GM12878 (cell line): ENCODE measurements at regions not wholly inside any gene's neighbourhood (a gene's known extent, or its start where the extent isn't known, plus 50 kb on each side); places are given as distances from the start of the nearest gene placed in this dataset.

Experiments used
- ATAC-seq: fragments of 200-7000 bp; cut with Tn5 transposase; 3 replicates; pipeline ENCODE4 v1.9.1; 2020; ENCODE audit warnings: mild to moderate bottlenecking, moderate library complexity
- BruUV-seq: library from RNA; stranded (reverse); fragments of 400-500 nt; replicated peaks from 2 replicates; lab custom pipeline; 2021; lab: Mats Ljungman, UMichigan
- CTCF ChIA-PET: fragments of 300-600 bp; sonication (Branson Sonifier 250); formaldehyde crosslinking; extraction: SDS; loops from one replicate; lab custom pipeline; 2021; ENCODE audit warnings: inconsistent platforms; lab: Yijun Ruan, JAX
- POLR2A ChIA-PET: fragments of 350-600 bp; formaldehyde crosslinking; extraction: SDS; loops from one replicate; lab custom pipeline; 2021; ENCODE audit warnings: inconsistent platforms; lab: Charles Lee
- RAD21 ChIA-PET: fragments of 300-600 bp; sonication (Branson Sonifier 250); formaldehyde crosslinking; loops from one replicate; lab custom pipeline; 2023; ENCODE audit warnings: antibody characterized with exemption; ENCODE audit not compliant: unreplicated experiment; lab: Charles Lee
- SMC1A ChIA-PET: fragments of 300-600 bp; sonication (Branson Sonifier 250); formaldehyde crosslinking; loops from one replicate; lab custom pipeline; 2023; ENCODE audit not compliant: unreplicated experiment, uncharacterized antibody; lab: Charles Lee
- DNase-seq: peaks from one replicate; pipeline ENCODE4 v3.0.0-alpha.2; 2011; ENCODE audit warnings: low read depth, low spot score
- FAIRE-seq: peaks from 3 replicates; lab custom pipeline; 2011; peaks lifted over from hg19 to GRCh38; lab: Jason Lieb, UNC
- H2AFZ ChIP-seq: 2 replicates; pipeline ENCODE4 v1.6.0; 2011; ENCODE audit warnings: low read depth, low read length, control low read depth; ENCODE audit not compliant: control insufficient read depth
- H3K27ac ChIP-seq: 2 replicates; pipeline ENCODE4 v1.5.1; 2011; ENCODE audit warnings: control low read depth; ENCODE audit not compliant: control insufficient read depth, insufficient read depth
- H3K27me3 ChIP-seq, 2 experiments: replicated peaks in 1 of 2; 2 replicates each; pipeline versions ENCODE4 v1.6.0 to v1.6.1; 2011; ENCODE audit warnings: low read length in 1 of 2; ENCODE audit not compliant: control insufficient read depth in 2 of 2, insufficient read depth in 2 of 2
- H3K36me3 ChIP-seq, 2 experiments: 2 replicates each; pipeline ENCODE4 v1.5.1; 2011; ENCODE audit warnings: low read length in 1 of 2; ENCODE audit not compliant: control insufficient read depth in 2 of 2, insufficient read depth in 2 of 2
- H3K4me1 ChIP-seq: 2 replicates; pipeline ENCODE4 v1.6.1; 2011; ENCODE audit warnings: mild to moderate bottlenecking, low read length, moderate library complexity, mixed read lengths; ENCODE audit not compliant: control insufficient read depth, insufficient read depth
- H3K4me2 ChIP-seq: 2 replicates; pipeline ENCODE4 v1.6.0; 2011; ENCODE audit warnings: control low read depth; ENCODE audit not compliant: control insufficient read depth, insufficient read depth
- H3K4me3 ChIP-seq: fragments of 200-600 bp; sonication (generic); 2 replicates; pipeline ENCODE4 v1.5.1; 2016
- H3K79me2 ChIP-seq: 2 replicates; pipeline ENCODE4 v1.6.0; 2011; ENCODE audit warnings: low read length; ENCODE audit not compliant: control insufficient read depth, insufficient read depth
- H3K9ac ChIP-seq: 2 replicates; pipeline ENCODE4 v1.8.0; 2011; ENCODE audit warnings: low read length, control low read depth, mixed read lengths; ENCODE audit not compliant: control insufficient read depth, insufficient read depth
- H3K9me3 ChIP-seq: replicated peaks from 3 replicates; pipeline ENCODE4 v1.5.1; 2011; ENCODE audit warnings: mild to moderate bottlenecking, low read length; ENCODE audit not compliant: control insufficient read depth, insufficient read depth
- H4K20me1 ChIP-seq: 2 replicates; pipeline ENCODE4 v1.6.0; 2011; ENCODE audit not compliant: control insufficient read depth, insufficient read depth
- BHLHE40 ChIP-seq, 2 experiments: fragments of 450-650 bp in 1 of 2; IDR thresholded peaks; 2 replicates each; pipeline ENCODE4 v1.6.1; 2011 to 2017; ENCODE audit warnings: low read depth in 2 of 2, borderline replicate concordance in 1 of 2, improper control_type of control experiment in 1 of 2, low read length in 1 of 2, mild to moderate bottlenecking in 1 of 2
- CHD4 ChIP-seq: fragments of 200-600 bp; sonication (generic); IDR thresholded peaks from 2 replicates; pipeline ENCODE4 v1.6.1; 2016; ENCODE audit warnings: mild to moderate bottlenecking
- CREM ChIP-seq: IDR thresholded peaks from 2 replicates; pipeline ENCODE4 v1.6.1; 2014; ENCODE audit warnings: antibody characterized with exemption, low read depth
- EP300 ChIP-seq, 2 experiments: fragments of 150-350 bp in 1 of 2; IDR thresholded peaks; 2 replicates each; pipeline ENCODE4 v1.6.1; 2011 to 2012; ENCODE audit warnings: low read depth in 2 of 2, low read length in 2 of 2, borderline replicate concordance in 1 of 2, improper control_type of control experiment in 1 of 2, inconsistent platforms in 1 of 2; ENCODE audit not compliant: control insufficient read depth in 1 of 2
- FOS ChIP-seq: IDR thresholded peaks from 3 replicates; pipeline ENCODE4 v1.6.1; 2011; ENCODE audit warnings: borderline replicate concordance; ENCODE audit not compliant: insufficient read length; ENCODE audit errors: extremely low read depth
- HDAC6 ChIP-seq: fragments of 200-600 bp; sonication (generic); IDR thresholded peaks from one replicate; pipeline ENCODE4 v1.8.0; 2017; ENCODE audit warnings: antibody characterized with exemption; ENCODE audit not compliant: unreplicated experiment
- NFYA ChIP-seq: IDR thresholded peaks from 2 replicates; pipeline ENCODE4 v1.6.1; 2011; ENCODE audit warnings: low read depth, mild to moderate bottlenecking, low read length, improper control_type of control experiment, borderline replicate concordance
- NR2C1 ChIP-seq: fragments of 450-650 bp; IDR thresholded peaks from 2 replicates; pipeline ENCODE4 v1.6.1; 2017; ENCODE audit warnings: antibody characterized with exemption, mild to moderate bottlenecking, moderate library complexity
- PML ChIP-seq: IDR thresholded peaks from 2 replicates; pipeline ENCODE4 v1.6.1; 2012; ENCODE audit warnings: low read length, inconsistent platforms
- POLR2AphosphoS5 ChIP-seq: IDR thresholded peaks from 2 replicates; pipeline ENCODE4 v1.6.1; 2011; ENCODE audit warnings: mild to moderate bottlenecking, low read length, inconsistent platforms
- RUNX3 ChIP-seq: IDR thresholded peaks from 2 replicates; pipeline ENCODE4 v1.6.1; 2012; ENCODE audit warnings: low read length, inconsistent platforms
- SIN3A ChIP-seq: IDR thresholded peaks from 2 replicates; pipeline ENCODE4 v1.6.1; 2012; ENCODE audit warnings: low read depth, low read length, improper control_type of control experiment
- SMAD5 ChIP-seq: IDR thresholded peaks from 2 replicates; pipeline ENCODE4 v1.6.1; 2016; ENCODE audit warnings: antibody characterized with exemption, low read depth
- TCF3 ChIP-seq: IDR thresholded peaks from 2 replicates; pipeline ENCODE4 v1.6.1; 2012; ENCODE audit warnings: low read depth, mild to moderate bottlenecking, low read length, borderline replicate concordance; ENCODE audit not compliant: insufficient read depth
- WGBS: methylation state at CpG from one replicate; pipeline ENCODE4 v1.1.6; 2016; ENCODE audit warnings: low lambda C conversion rate; ENCODE audit not compliant: insufficient replicate concordance, insufficient coverage; ENCODE audit errors: missing lambda C conversion rate; 5-methylcytosine and 5-hydroxymethylcytosine counted together
- in situ Hi-C: fragments of 300-500 bp; cut with MboI; formaldehyde crosslinking; loops from 9 replicates; pipeline ENCODE4 v1.14.3; 2018; ENCODE audit warnings: mixed read lengths
- intact Hi-C: fragments of 100-400 bp; cut with micrococcal nuclease; formaldehyde crosslinking; loops from one replicate; pipeline ENCODE4 v1.14.2; 2022; ENCODE audit not compliant: unreplicated experiment
- TF ChIP-seq, protein P1 (sequence below): fragments of 450-650 bp; IDR thresholded peaks from 2 replicates; pipeline ENCODE4 v1.6.1; 2017; ENCODE audit warnings: mild to moderate bottlenecking, low read depth, inconsistent platforms; ENCODE audit not compliant: poor library complexity, severe bottlenecking
- TF ChIP-seq, protein P2 (sequence below), 3 experiments: IDR thresholded peaks in 2 of 3; conservative IDR thresholded peaks in 1 of 3; 2 replicates each; pipeline ENCODE4 v1.5.1; 2011; ENCODE audit warnings: low read depth in 3 of 3, low read length in 3 of 3, mild to moderate bottlenecking in 3 of 3, control low read depth in 2 of 3, moderate library complexity in 2 of 3, inconsistent platforms in 1 of 3, mixed read lengths in 1 of 3; ENCODE audit not compliant: control insufficient read depth in 2 of 3, insufficient read depth in 1 of 3; ENCODE audit errors: extremely low read depth in 1 of 3
- TF ChIP-seq, protein P3 (sequence below): fragments of 450-650 bp; IDR thresholded peaks from 2 replicates; pipeline ENCODE4 v1.6.1; 2017; ENCODE audit warnings: low read depth, mild to moderate bottlenecking, moderate library complexity
- TF ChIP-seq, protein P4 (sequence below): IDR thresholded peaks from 2 replicates; pipeline ENCODE4 v1.6.1; 2011; ENCODE audit warnings: low read depth, low read length, improper control_type of control experiment, borderline replicate concordance

DNA sequence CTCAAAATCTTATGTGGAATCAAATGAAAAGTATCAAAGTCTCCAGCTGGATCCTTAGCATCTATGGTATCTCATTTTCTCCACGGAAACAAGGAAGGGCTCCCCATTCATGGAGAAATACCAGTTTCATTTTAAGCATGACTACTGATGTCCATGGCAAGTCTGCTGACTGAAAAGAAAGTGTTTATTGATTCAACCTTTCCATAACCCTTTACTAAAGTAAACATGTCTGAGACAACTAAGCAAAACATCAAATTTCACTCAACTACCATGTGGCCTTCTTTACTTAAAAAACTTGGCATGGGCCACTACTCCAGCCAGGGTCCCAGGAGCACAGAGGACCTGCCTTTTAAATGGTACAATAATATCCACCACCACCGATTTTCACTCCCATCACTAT is 928.0 kb upstream of the SOX9 start (continued):
- TF ChIP-seq, protein P1, sequence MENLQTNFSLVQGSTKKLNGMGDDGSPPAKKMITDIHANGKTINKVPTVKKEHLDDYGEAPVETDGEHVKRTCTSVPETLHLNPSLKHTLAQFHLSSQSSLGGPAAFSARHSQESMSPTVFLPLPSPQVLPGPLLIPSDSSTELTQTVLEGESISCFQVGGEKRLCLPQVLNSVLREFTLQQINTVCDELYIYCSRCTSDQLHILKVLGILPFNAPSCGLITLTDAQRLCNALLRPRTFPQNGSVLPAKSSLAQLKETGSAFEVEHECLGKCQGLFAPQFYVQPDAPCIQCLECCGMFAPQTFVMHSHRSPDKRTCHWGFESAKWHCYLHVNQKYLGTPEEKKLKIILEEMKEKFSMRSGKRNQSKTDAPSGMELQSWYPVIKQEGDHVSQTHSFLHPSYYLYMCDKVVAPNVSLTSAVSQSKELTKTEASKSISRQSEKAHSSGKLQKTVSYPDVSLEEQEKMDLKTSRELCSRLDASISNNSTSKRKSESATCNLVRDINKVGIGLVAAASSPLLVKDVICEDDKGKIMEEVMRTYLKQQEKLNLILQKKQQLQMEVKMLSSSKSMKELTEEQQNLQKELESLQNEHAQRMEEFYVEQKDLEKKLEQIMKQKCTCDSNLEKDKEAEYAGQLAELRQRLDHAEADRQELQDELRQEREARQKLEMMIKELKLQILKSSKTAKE = no peak
- TF ChIP-seq, protein P2, sequence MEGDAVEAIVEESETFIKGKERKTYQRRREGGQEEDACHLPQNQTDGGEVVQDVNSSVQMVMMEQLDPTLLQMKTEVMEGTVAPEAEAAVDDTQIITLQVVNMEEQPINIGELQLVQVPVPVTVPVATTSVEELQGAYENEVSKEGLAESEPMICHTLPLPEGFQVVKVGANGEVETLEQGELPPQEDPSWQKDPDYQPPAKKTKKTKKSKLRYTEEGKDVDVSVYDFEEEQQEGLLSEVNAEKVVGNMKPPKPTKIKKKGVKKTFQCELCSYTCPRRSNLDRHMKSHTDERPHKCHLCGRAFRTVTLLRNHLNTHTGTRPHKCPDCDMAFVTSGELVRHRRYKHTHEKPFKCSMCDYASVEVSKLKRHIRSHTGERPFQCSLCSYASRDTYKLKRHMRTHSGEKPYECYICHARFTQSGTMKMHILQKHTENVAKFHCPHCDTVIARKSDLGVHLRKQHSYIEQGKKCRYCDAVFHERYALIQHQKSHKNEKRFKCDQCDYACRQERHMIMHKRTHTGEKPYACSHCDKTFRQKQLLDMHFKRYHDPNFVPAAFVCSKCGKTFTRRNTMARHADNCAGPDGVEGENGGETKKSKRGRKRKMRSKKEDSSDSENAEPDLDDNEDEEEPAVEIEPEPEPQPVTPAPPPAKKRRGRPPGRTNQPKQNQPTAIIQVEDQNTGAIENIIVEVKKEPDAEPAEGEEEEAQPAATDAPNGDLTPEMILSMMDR (IDR thresholded peaks at IDR 0.05 in 2 of 3, conservative IDR thresholded peaks at IDR 0.05 in 1 of 3; ENCODE audit: control insufficient read depth in 2 of 3, extremely low read depth in 1 of 3, insufficient read depth in 1 of 3, low read depth in 3 of 3, low read length in 3 of 3) = no peak
- TF ChIP-seq SMAD5 (no peak), SIN3A (no peak), CHD4 (no peak)

DNA sequence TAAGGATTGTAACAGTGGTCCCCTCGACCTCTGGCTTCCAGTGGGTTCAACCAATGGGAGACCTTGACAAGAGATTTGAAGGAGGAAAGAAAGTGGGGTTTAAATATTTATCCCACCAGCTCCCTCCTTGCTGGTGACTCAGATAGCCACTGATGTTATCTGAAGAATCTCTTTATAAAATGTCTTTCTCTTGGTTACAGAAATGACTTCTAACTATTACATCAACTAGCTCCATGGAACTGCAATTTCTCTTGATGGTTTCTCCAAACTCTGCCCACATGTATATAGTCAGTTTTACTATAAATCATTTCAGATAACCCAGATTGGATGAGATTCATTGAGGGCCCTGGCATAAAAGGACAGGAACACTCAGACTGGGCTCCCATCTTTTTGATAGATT is 920.2 kb upstream of the SOX9 start:
- H3K27ac ChIP-seq = no peak overlapping the region
- no TSS peak for BruUV-seq
- no peak overlapping the region for H3K9ac ChIP-seq
- in situ Hi-C loops = no loop called here
- intact Hi-C loops = no loop called here
- ChIA-PET CTCF (no interaction called here), SMC1A (no interaction called here), RAD21 (no interaction called here), POLR2A (no interaction called here)
- H3K79me2 ChIP-seq = no peaks in the 10 kb centered on the region
- H2AFZ ChIP-seq = no peak overlapping the region
- no peaks in the 10 kb centered on the region for H3K4me1 ChIP-seq
- DNase-seq (no peak), ATAC-seq (no peak), FAIRE-seq (no peak)
- no peaks in the 10 kb centered on the region for H4K20me1 ChIP-seq
- no peak overlapping the region for H3K4me3 ChIP-seq
- H3K27me3 ChIP-seq = no peaks in the 10 kb centered on the region
- H3K4me2 ChIP-seq = no peak overlapping the region
- no peaks in the 10 kb centered on the region for H3K9me3 ChIP-seq
- WGBS = 0% methylated on average over 1 of the region's 1 CpG
- no peaks in the 10 kb centered on the region for H3K36me3 ChIP-seq
- TF ChIP-seq EP300 (IDR thresholded peaks at IDR 0.05; ENCODE audit: borderline replicate concordance in 1 of 2, control insufficient read depth in 1 of 2, low read depth in 2 of 2, low read length in 2 of 2) (no peak), HDAC6 (no peak), PML (no peak), CREM (no peak), POLR2AphosphoS5 (no peak), NFYA (no peak), BHLHE40 (IDR thresholded peaks at IDR 0.05; ENCODE audit: borderline replicate concordance in 1 of 2, low read depth in 2 of 2, low read length in 1 of 2) (no peak), FOS (no peak), TCF3 (no peak), NR2C1 (no peak), RUNX3 (no peak)
- TF ChIP-seq, protein P3, sequence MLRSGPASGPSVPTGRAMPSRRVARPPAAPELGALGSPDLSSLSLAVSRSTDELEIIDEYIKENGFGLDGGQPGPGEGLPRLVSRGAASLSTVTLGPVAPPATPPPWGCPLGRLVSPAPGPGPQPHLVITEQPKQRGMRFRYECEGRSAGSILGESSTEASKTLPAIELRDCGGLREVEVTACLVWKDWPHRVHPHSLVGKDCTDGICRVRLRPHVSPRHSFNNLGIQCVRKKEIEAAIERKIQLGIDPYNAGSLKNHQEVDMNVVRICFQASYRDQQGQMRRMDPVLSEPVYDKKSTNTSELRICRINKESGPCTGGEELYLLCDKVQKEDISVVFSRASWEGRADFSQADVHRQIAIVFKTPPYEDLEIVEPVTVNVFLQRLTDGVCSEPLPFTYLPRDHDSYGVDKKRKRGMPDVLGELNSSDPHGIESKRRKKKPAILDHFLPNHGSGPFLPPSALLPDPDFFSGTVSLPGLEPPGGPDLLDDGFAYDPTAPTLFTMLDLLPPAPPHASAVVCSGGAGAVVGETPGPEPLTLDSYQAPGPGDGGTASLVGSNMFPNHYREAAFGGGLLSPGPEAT = no peak
- TF ChIP-seq, protein P4, sequence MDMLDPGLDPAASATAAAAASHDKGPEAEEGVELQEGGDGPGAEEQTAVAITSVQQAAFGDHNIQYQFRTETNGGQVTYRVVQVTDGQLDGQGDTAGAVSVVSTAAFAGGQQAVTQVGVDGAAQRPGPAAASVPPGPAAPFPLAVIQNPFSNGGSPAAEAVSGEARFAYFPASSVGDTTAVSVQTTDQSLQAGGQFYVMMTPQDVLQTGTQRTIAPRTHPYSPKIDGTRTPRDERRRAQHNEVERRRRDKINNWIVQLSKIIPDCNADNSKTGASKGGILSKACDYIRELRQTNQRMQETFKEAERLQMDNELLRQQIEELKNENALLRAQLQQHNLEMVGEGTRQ = no peak
